GM13976 (cell line): ENCODE measurements at regions not wholly inside any gene's neighbourhood (a gene's known extent, or its start where the extent isn't known, plus 50 kb on each side); places are given as distances from the start of the nearest gene placed in this dataset.

Source experiments
- DNase-seq: peaks from one replicate; pipeline ENCODE4 v3.0.0; 2012; ENCODE audit warnings: low spot score
- CTCF ChIP-seq: IDR thresholded peaks from 2 replicates; pipeline ENCODE4 v1.5.1; 2012; ENCODE audit warnings: borderline replicate concordance, mild to moderate bottlenecking; ENCODE audit not compliant: insufficient read depth; ENCODE audit errors: extremely low read depth, missing control alignments, control extremely low read depth
- in situ Hi-C: fragments of 300-500 bp; cut with MboI; formaldehyde crosslinking; loops from one replicate; pipeline ENCODE4 v1.12.0; 2022; ENCODE audit warnings: low sequenced_read_pairs, mixed read lengths, inconsistent platforms; ENCODE audit not compliant: unreplicated experiment

- TF ChIP-seq CTCF: no peak
- in situ Hi-C loops: no loop called here
- no peak for DNase-seq
Measured at GRCh38 chr14:101060171-101060601, 156.7 kb upstream of the RTL1 start.

GRCh38 chr14:101061411-101062064 lies 158.0 kb upstream of the RTL1 start:
- DNase-seq: no peak
- in situ Hi-C loops: no loop called here
- no peak for TF ChIP-seq CTCF

- DNase-seq: no peak
- TF ChIP-seq CTCF: no peak
- in situ Hi-C loops: no loop called here
Measured at GRCh38 chr14:101062065-101062450, 158.5 kb upstream of the RTL1 start.

- in situ Hi-C loops: no loop called here
- no peak for TF ChIP-seq CTCF
- DNase-seq: no peak
Measured at GRCh38 chr14:101062601-101063000, 159.1 kb upstream of the RTL1 start.

- DNase-seq: no peak
- in situ Hi-C loops: no loop called here
- TF ChIP-seq CTCF: no peak
Measured at GRCh38 chr14:101063121-101063520, 159.6 kb upstream of the RTL1 start.

- in situ Hi-C loops: no loop called here
- TF ChIP-seq CTCF: no peak
- DNase-seq: no peak
Measured at GRCh38 chr14:101064121-101064661, 160.7 kb upstream of the RTL1 start.
